COLO829 (cell line): ENCODE measurements at regions not wholly inside any gene's neighbourhood (a gene's known extent, or its start where the extent isn't known, plus 50 kb on each side); places are given as distances from the start of the nearest gene placed in this dataset.

ENCODE experiments used
- DNase-seq: peaks from one replicate; pipeline ENCODE4 v3.0.0; 2012; ENCODE audit warnings: low spot score

- DNase-seq = no peak
Measured at GRCh38 chr17:71983828-71984227, 137.0 kb upstream of the SOX9 start.

- DNase-seq = no peak
Measured at GRCh38 chr17:71985111-71986039, 135.4 kb upstream of the SOX9 start.

GRCh38 chr17:71986886-71987285 lies 133.9 kb upstream of the SOX9 start:
- no peak for DNase-seq

GRCh38 chr17:71987634-71988033 lies 133.2 kb upstream of the SOX9 start:
- no peak for DNase-seq

GRCh38 chr17:71989117-71989516 lies 131.7 kb upstream of the SOX9 start:
- DNase-seq = no peak

- DNase-seq = no peak
Measured at GRCh38 chr17:71993363-71993762, 127.5 kb upstream of the SOX9 start.

GRCh38 chr17:71995590-71995989 lies 125.2 kb upstream of the SOX9 start:
- no peak for DNase-seq

- DNase-seq = no peak
Measured at GRCh38 chr17:72004011-72004427, 116.8 kb upstream of the SOX9 start.

GRCh38 chr17:72004611-72005331 lies 116.0 kb upstream of the SOX9 start:
- DNase-seq = no peak

GRCh38 chr17:72005332-72006163 lies 115.3 kb upstream of the SOX9 start:
- no peak for DNase-seq

GRCh38 chr17:72008236-72008876 lies 112.5 kb upstream of the SOX9 start:
- DNase-seq = no peak

- no peak for DNase-seq
Measured at GRCh38 chr17:72011561-72011960, 109.3 kb upstream of the SOX9 start.

GRCh38 chr17:72021417-72022041 lies 99.3 kb upstream of the SOX9 start:
- DNase-seq = no peak

GRCh38 chr17:72022328-72023275 lies 98.2 kb upstream of the SOX9 start:
- no peak for DNase-seq

- no peak for DNase-seq
Measured at GRCh38 chr17:72024457-72024856, 96.4 kb upstream of the SOX9 start.

- DNase-seq = no peak
Measured at GRCh38 chr17:72025113-72025512, 95.7 kb upstream of the SOX9 start.

- DNase-seq = peak; percentile 48
Measured at GRCh38 chr17:72030067-72030899, 90.5 kb upstream of the SOX9 start.

GRCh38 chr17:72031219-72031884 lies 89.5 kb upstream of the SOX9 start:
- DNase-seq = no peak

- DNase-seq = no peak
Measured at GRCh38 chr17:72033334-72033733, 87.5 kb upstream of the SOX9 start.
